ENCODE measurements at regions not wholly inside any gene's neighbourhood (a gene's known extent, or its start where the extent isn't known, plus 50 kb on each side); places are given as distances from the start of the nearest gene placed in this dataset.

DNA sequence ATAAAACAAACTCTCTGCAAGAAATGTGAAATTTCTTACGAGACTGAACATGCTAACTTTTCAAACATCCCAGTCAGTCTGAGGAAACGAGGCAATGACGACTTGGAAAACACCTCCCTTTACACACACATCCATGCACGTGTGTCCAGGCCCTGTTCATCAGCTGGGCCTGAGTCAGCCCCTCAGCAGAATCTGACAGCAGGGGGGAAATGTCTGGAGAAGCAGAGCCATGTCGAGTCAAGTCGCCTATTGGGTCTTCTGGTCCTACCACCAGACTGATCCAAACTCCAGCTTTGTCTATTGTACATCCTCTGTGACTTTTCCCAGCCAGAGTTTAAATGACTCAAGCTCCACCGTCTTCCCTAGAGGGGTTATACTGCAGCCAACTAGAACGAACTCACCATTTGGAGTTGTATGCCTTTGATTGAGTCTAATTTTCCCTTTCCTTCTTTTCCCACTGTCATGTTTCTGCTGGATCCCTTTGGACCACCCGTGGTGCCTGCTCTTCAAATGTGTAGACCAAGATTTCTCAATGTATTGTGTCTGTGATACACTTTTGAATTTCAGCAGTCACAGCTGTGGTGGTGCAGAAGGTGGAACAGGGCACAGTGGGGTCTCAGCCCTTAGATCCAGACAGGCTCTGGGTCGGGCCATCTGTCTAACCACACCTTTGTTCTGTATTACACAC, 254.0 kb downstream of the CDC5L start:
- peak; percentile 47 for DNase-seq
- Histone ChIP-seq H3K27ac (no peak overlapping the region), H3K36me3 (replicated peaks) (no peaks in the 10 kb centered on the region), H3K27me3 (replicated peaks) (no peaks in the 10 kb centered on the region), H3K4me3 (ENCODE audit: low read depth, low read length) (no peak overlapping the region)
- TF ChIP-seq, protein P1, sequence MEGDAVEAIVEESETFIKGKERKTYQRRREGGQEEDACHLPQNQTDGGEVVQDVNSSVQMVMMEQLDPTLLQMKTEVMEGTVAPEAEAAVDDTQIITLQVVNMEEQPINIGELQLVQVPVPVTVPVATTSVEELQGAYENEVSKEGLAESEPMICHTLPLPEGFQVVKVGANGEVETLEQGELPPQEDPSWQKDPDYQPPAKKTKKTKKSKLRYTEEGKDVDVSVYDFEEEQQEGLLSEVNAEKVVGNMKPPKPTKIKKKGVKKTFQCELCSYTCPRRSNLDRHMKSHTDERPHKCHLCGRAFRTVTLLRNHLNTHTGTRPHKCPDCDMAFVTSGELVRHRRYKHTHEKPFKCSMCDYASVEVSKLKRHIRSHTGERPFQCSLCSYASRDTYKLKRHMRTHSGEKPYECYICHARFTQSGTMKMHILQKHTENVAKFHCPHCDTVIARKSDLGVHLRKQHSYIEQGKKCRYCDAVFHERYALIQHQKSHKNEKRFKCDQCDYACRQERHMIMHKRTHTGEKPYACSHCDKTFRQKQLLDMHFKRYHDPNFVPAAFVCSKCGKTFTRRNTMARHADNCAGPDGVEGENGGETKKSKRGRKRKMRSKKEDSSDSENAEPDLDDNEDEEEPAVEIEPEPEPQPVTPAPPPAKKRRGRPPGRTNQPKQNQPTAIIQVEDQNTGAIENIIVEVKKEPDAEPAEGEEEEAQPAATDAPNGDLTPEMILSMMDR (IDR thresholded peaks at IDR 0.05; ENCODE audit: low read depth, low read length, missing control alignments) = no peak
- in situ Hi-C loops (cut with HindIII; ENCODE audit: low pct_ligation_motif_present, low sequenced_read_pairs) = no loop called here

DNA sequence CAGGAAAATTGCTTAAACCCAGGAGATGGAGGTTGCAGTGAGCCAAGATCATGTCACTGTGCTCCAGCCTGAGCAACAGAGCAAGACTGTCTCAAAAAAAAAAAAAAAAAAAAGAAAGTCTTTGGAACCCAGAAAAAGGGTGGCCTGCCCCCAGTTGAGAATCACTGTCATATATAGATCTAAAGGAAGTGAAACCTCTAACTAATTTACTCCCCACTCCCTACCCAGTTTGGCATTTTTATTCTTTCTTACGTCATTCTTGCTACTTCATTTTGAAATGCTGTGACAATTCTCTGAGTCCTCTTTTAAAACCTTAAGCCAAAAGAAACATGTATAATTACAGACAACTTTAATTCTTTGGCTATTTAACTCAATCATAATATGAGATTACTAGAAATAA, 254.8 kb downstream of the CDC5L start:
- no peak overlapping the region for H3K4me3 ChIP-seq (ENCODE audit: low read depth, low read length)
- in situ Hi-C loops (cut with HindIII; ENCODE audit: low pct_ligation_motif_present, low sequenced_read_pairs) = no loop called here
- H3K27me3 ChIP-seq (replicated peaks) = no peaks in the 10 kb centered on the region
- no peaks in the 10 kb centered on the region for H3K36me3 ChIP-seq (replicated peaks)
- TF ChIP-seq, protein P1 (IDR thresholded peaks at IDR 0.05; ENCODE audit: low read depth, low read length, missing control alignments) = no peak
- no peak for DNase-seq
- H3K27ac ChIP-seq = no peak overlapping the region

DNA sequence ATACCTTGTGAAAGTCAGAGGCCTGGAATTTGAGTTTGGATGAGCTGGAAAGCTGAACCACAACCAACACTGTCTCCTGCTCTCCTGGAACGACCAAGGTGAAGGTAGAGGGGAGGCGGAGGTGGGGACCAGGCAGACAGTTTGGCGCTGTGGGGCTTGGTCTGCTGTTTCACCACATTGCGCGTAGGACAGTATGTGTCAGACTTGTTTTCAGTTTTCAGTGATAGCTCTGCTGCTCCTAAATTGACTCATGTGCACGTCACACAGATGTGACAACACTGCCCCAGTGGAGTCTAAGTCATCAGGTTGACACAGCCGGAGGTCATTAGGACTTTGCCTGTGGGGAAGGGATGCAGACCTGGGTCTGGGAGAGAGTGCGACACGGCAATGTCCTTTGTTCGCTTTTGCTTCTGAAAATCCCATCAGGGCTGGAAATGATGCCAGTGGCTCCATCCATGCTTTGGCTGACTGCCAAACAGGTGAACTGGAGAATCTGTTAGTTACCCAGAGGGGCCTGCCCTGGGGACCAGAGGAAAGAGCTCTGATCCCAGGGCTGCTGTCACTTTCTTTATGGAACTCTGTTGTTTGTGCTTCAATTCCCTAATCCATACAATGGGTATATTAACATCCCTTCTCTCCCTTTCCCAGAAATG, 255.5 kb downstream of the CDC5L start:
- Histone ChIP-seq H3K4me3 (ENCODE audit: low read depth, low read length) (no peak overlapping the region), H3K27me3 (replicated peaks) (no peaks in the 10 kb centered on the region), H3K36me3 (replicated peaks) (no peaks in the 10 kb centered on the region), H3K27ac (no peak overlapping the region)
- TF ChIP-seq, protein P1 (IDR thresholded peaks at IDR 0.05; ENCODE audit: low read depth, low read length, missing control alignments) = no peak
- in situ Hi-C loops (cut with HindIII; ENCODE audit: low pct_ligation_motif_present, low sequenced_read_pairs) = no loop called here
- DNase-seq = peak; percentile 48

DNA sequence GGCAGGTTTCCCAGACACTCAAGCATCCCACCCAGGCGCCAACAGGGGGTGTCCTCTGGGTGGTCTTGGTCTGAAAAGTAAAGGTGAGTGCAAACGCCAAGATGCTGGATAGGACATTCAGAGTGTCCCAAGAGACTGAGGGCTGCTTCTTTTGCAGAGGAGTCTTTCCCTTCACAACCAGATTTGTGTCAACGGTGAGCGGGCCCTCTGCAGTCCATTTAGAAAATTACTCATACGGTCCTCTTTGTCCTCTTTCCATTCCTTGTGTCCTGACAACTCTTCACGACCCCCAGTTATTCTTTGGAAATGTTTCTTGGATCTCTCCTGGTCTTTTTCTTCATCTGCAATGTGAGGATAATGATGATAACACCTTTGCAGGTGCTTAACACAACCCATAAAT, 257.8 kb downstream of the CDC5L start:
- no peak overlapping the region for H3K27ac ChIP-seq
- no peak overlapping the region for H3K4me3 ChIP-seq (ENCODE audit: low read depth, low read length)
- no peak for DNase-seq
- H3K36me3 ChIP-seq (replicated peaks) = no peaks in the 10 kb centered on the region
- TF ChIP-seq, protein P1 (IDR thresholded peaks at IDR 0.05; ENCODE audit: low read depth, low read length, missing control alignments) = peak; percentile 15
- in situ Hi-C loops (cut with HindIII; ENCODE audit: low pct_ligation_motif_present, low sequenced_read_pairs) = no loop called here
- no peaks in the 10 kb centered on the region for H3K27me3 ChIP-seq (replicated peaks)

DNA sequence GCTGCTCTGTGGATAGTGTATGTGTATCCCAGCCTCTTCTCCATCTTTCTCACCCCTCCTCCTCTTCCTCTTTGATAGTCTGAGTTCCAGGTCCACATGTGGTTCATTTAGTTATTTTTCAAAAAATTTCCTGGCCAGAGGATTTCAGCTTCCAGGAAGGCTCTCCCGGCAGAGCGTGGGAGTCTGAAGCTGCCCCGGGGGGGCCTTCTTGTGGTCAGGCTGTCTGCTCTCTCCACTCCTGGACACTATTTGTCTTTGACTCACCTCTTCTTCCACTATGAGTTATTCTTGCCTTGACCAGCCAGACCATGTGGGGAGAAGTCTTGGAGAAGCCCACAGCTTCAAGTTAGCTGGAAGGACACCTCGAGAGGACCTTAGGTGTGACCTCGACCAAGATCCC, 258.8 kb downstream of the CDC5L start:
- in situ Hi-C loops (cut with HindIII; ENCODE audit: low pct_ligation_motif_present, low sequenced_read_pairs) = no loop called here
- Histone ChIP-seq H3K27ac (no peak overlapping the region), H3K27me3 (replicated peaks) (no peaks in the 10 kb centered on the region), H3K4me3 (ENCODE audit: low read depth, low read length) (no peak overlapping the region), H3K36me3 (replicated peaks) (no peaks in the 10 kb centered on the region)
- peak; percentile 69 for DNase-seq
- TF ChIP-seq, protein P1 (IDR thresholded peaks at IDR 0.05; ENCODE audit: low read depth, low read length, missing control alignments) = no peak
